Ishikawa (cell line): ENCODE measurements at regions not wholly inside any gene's neighbourhood (a gene's known extent, or its start where the extent isn't known, plus 50 kb on each side); places are given as distances from the start of the nearest gene placed in this dataset.

Experiments used
- CEBPB ChIP-seq: IDR thresholded peaks from 2 replicates; pipeline ENCODE4 v1.6.1; 2012
- EGR1 ChIP-seq: IDR thresholded peaks from 2 replicates; pipeline ENCODE4 v1.6.1; 2012
- EP300 ChIP-seq: IDR thresholded peaks from 2 replicates; pipeline ENCODE4 v1.6.1; 2012; ENCODE audit warnings: borderline replicate concordance
- MAX ChIP-seq: IDR thresholded peaks from 2 replicates; pipeline ENCODE4 v1.6.1; 2012
- RAD21 ChIP-seq: IDR thresholded peaks from 2 replicates; pipeline ENCODE4 v1.6.1; 2012; ENCODE audit warnings: low read depth
- REST ChIP-seq: IDR thresholded peaks from 2 replicates; pipeline ENCODE4 v1.6.1; 2012; ENCODE audit warnings: low read depth, mild to moderate bottlenecking
- TAF1 ChIP-seq: IDR thresholded peaks from 2 replicates; pipeline ENCODE4 v1.6.1; 2012; ENCODE audit warnings: low read depth, mild to moderate bottlenecking
- TEAD4 ChIP-seq: IDR thresholded peaks from 2 replicates; pipeline ENCODE4 v1.6.1; 2012
- USF1 ChIP-seq: IDR thresholded peaks from 2 replicates; pipeline ENCODE4 v1.6.1; 2012
- YY1 ChIP-seq: IDR thresholded peaks from 2 replicates; pipeline ENCODE4 v1.6.1; 2012; ENCODE audit warnings: low read depth

DNA sequence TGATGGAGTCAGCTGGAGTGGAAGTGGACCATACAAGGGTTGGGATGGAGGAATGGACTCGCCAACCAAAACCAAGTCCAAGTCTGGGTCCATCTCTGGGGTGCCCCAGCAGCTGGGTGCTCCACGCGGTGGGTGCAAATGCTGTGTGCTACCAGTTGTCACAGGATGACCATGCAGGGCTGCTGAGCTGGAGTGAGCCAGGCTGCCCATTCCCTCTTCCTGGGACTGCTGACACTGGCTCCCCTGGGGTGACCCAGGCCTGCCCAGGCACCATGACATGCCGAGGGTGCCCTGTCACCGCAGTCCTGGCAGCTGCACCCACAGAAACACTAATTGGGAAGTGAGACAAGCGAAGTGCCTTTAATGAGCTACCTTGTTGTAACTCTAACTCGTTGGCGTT lies 140.2 kb downstream of the TPRA1 start:
- TF ChIP-seq EGR1: no peak
- no peak for TF ChIP-seq EP300
- no peak for TF ChIP-seq RAD21
- TF ChIP-seq MAX: no peak
- TF ChIP-seq YY1: no peak
- TF ChIP-seq TEAD4: no peak
- no peak for TF ChIP-seq REST
- TF ChIP-seq USF1: no peak
- TF ChIP-seq CEBPB: no peak
- no peak for TF ChIP-seq TAF1
